ENCODE measurements at regions not wholly inside any gene's neighbourhood (a gene's known extent, or its start where the extent isn't known, plus 50 kb on each side); places are given as distances from the start of the nearest gene placed in this dataset.

- H3K4me1 ChIP-seq (replicated peaks in 1 of 4; ENCODE audit: control insufficient read depth in 3 of 4, insufficient read depth in 4 of 4, low read length in 3 of 4) = peaks cover 0 to 6% (median 0%) of the 10 kb centered on the region in 4 experiments; a peak in 1 of 7 replicates
- H2AK5ac ChIP-seq (ENCODE audit: low read depth, low read length) = no peak overlapping the region
- H2BK15ac ChIP-seq (ENCODE audit: low read length) = no peak overlapping the region
- H3K27ac ChIP-seq (ENCODE audit: low read depth, low read length) = no peak overlapping the region
- no peak overlapping the region for H2BK5ac ChIP-seq (ENCODE audit: low read depth, low read length)
- ChIA-PET POLR2A (ENCODE audit: partially characterized antibody) (no interaction called here), CTCF (ENCODE audit: partially characterized antibody) (interaction anchor here (1.1 to 2.5 kb wide), 3 partner anchors 12 to 102 kb away, joined by 3 to 16 read pairs (median 3); no protein-coding TSS in a partner anchor)
- no peaks in the 10 kb centered on the region for H3K79me1 ChIP-seq (ENCODE audit: low read depth, low read length)
- DNase-seq (ENCODE audit: low read depth in 1 of 2, low spot score in 2 of 2) = no peak
- no peaks in the 10 kb centered on the region for H3K36me3 ChIP-seq (ENCODE audit: control insufficient read depth in 2 of 4, insufficient read depth in 4 of 4, low read length in 3 of 4)
- no peak overlapping the region for H3K23ac ChIP-seq (ENCODE audit: insufficient read length)
- no peak overlapping the region for H3K4me2 ChIP-seq (ENCODE audit: insufficient read depth in 1 of 2, low read depth in 2 of 2, low read length in 2 of 2)
- H2BK120ac ChIP-seq (replicated peaks; ENCODE audit: low read depth, low read length) = no peak overlapping the region
- H2BK12ac ChIP-seq (ENCODE audit: low read depth, low read length) = no peak overlapping the region
- H3K79me2 ChIP-seq (ENCODE audit: control insufficient read depth in 1 of 2, insufficient read depth in 2 of 2, low read length in 2 of 2) = no peaks in the 10 kb centered on the region
- H4K5ac ChIP-seq (ENCODE audit: insufficient read length, low read depth, low read length) = no peak overlapping the region
- FAIRE-seq = no peak
- H3K56ac ChIP-seq (replicated peaks; ENCODE audit: insufficient read length, low read depth, low read length) = no peak overlapping the region
- no peak overlapping the region for H3K18ac ChIP-seq (ENCODE audit: extremely low read depth, low read length)
- H4K20me1 ChIP-seq (replicated peaks in 1 of 2; ENCODE audit: control insufficient read depth in 1 of 2, insufficient read depth in 2 of 2, low read length in 2 of 2) = no peaks in the 10 kb centered on the region
- H3K23me2 ChIP-seq (ENCODE audit: low read depth, low read length) = no peaks in the 10 kb centered on the region
- no peak overlapping the region for H2BK20ac ChIP-seq (ENCODE audit: low read length)
- no peak overlapping the region for H4K8ac ChIP-seq (ENCODE audit: extremely low read depth, insufficient read depth, low read length)
- no peak overlapping the region for H2AFZ ChIP-seq (ENCODE audit: low read length)
- no peaks in the 10 kb centered on the region; a peak in 1 of 7 replicates for H3K27me3 ChIP-seq (replicated peaks in 1 of 4; ENCODE audit: control insufficient read depth in 3 of 4, extremely low read depth in 1 of 4, insufficient read depth in 3 of 4, low read length in 3 of 4)
- H4K91ac ChIP-seq (replicated peaks; ENCODE audit: insufficient read length, low read length) = no peak overlapping the region
- H3K4me3 ChIP-seq (ENCODE audit: extremely low read depth in 1 of 4, insufficient read depth in 2 of 4, low read depth in 3 of 4, low read length in 4 of 4) = no peak overlapping the region
- WGBS, 2 experiments (ENCODE audit: extremely low coverage in 1 of 2, insufficient coverage in 1 of 2, insufficient read length in 1 of 2, insufficient replicate concordance in 2 of 2, low coverage in 1 of 2, low lambda C conversion rate in 2 of 2, missing lambda C conversion rate in 1 of 2) = 92% methylated on average over 2 of the region's 2 CpGs; no CpG with 5 or more reads in 1 of the 2 experiments
- no peak overlapping the region for H3K4ac ChIP-seq (replicated peaks; ENCODE audit: insufficient read length, low read depth, low read length)
- H3K14ac ChIP-seq (ENCODE audit: insufficient read length) = no peak overlapping the region
- no peak overlapping the region for H3K9ac ChIP-seq (replicated peaks in 1 of 4; ENCODE audit: extremely low read depth in 1 of 4, low read depth in 3 of 4, low read length in 3 of 4)
- 0 out of 4 replicates have a peak, but pooled peaks cover 0 to 4% of the 10 kb centered on the region in 2 experiments for H3K9me3 ChIP-seq (ENCODE audit: insufficient read depth in 2 of 2, low read depth in 1 of 2, low read length in 1 of 2)
- no peak for TF ChIP-seq RXRA (IDR thresholded peaks at IDR 0.05; ENCODE audit: insufficient read depth, low read depth, low read length)
- no peak for TF ChIP-seq BCL11A (IDR thresholded peaks at IDR 0.05; ENCODE audit: low read depth in 2 of 2, low read length in 2 of 2)
- TF ChIP-seq EP300 (IDR thresholded peaks at IDR 0.05; ENCODE audit: borderline replicate concordance in 1 of 2, low read depth in 2 of 2, low read length in 2 of 2) = no peak
- TF ChIP-seq GTF2F1 (IDR thresholded peaks at IDR 0.05; ENCODE audit: borderline replicate concordance, low read depth, low read length) = no peak
- no peak for TF ChIP-seq USF2 (IDR thresholded peaks at IDR 0.05; ENCODE audit: low read length)
- no peak for TF ChIP-seq CHD1 (IDR thresholded peaks at IDR 0.05; ENCODE audit: low read depth, low read length)
- TF ChIP-seq SP2 (IDR thresholded peaks at IDR 0.05; ENCODE audit: low read length) = no peak
- TF ChIP-seq ZNF274 (IDR thresholded peaks at IDR 0.05; ENCODE audit: borderline replicate concordance, extremely low read depth, low read length) = no peak
- TF ChIP-seq E2F6 (IDR thresholded peaks at IDR 0.05) = no peak
- TF ChIP-seq CTBP2 (IDR thresholded peaks at IDR 0.05; ENCODE audit: borderline replicate concordance, insufficient read depth, insufficient read length, low read length) = no peak
- no peak for TF ChIP-seq TCF12 (IDR thresholded peaks at IDR 0.05; ENCODE audit: low read depth, low read length)
Observed at GRCh38 chr13:44063881-44064280, 184.2 kb downstream of the LACC1 start.
